KMS-11 (cell line): ENCODE measurements at regions not wholly inside any gene's neighbourhood (a gene's known extent, or its start where the extent isn't known, plus 50 kb on each side); places are given as distances from the start of the nearest gene placed in this dataset.

Experiments
- H2AFZ ChIP-seq: fragments of 200-600 bp; sonication (generic); 2 replicates; pipeline ENCODE4 v1.6.1; 2016; ENCODE audit warnings: antibody characterized with exemption, mixed run types, low read depth
- H3K27ac ChIP-seq: fragments of 200-600 bp; sonication (generic); 2 replicates; pipeline ENCODE4 v1.6.1; 2016; ENCODE audit warnings: mild to moderate bottlenecking, mixed run types
- H3K27me3 ChIP-seq: fragments of 200-600 bp; sonication (generic); 2 replicates; pipeline ENCODE4 v1.6.1; 2017; ENCODE audit warnings: mild to moderate bottlenecking, low read depth, mixed run types, moderate library complexity; ENCODE audit not compliant: insufficient read depth
- H3K36me3 ChIP-seq: fragments of 200-600 bp; sonication (generic); 2 replicates; pipeline ENCODE4 v1.6.1; 2017; ENCODE audit warnings: mild to moderate bottlenecking, mixed run types; ENCODE audit not compliant: insufficient read depth
- H3K4me1 ChIP-seq: fragments of 200-600 bp; sonication (generic); 2 replicates; pipeline ENCODE4 v1.6.1; 2016; ENCODE audit warnings: mild to moderate bottlenecking, low read depth, mixed run types; ENCODE audit not compliant: poor library complexity, severe bottlenecking
- H3K4me2 ChIP-seq: fragments of 200-600 bp; sonication (generic); 2 replicates; pipeline ENCODE4 v1.7.0; 2016; ENCODE audit warnings: mild to moderate bottlenecking, mixed run types
- H3K4me3 ChIP-seq: fragments of 200-600 bp; sonication (generic); IDR thresholded peaks from 2 replicates; pipeline ENCODE4 v1.6.1; 2017; ENCODE audit warnings: low read depth, low read length, mixed read lengths; ENCODE audit not compliant: insufficient read depth
- H3K79me2 ChIP-seq: fragments of 200-600 bp; sonication (generic); 2 replicates; pipeline ENCODE4 v1.6.1; 2016; ENCODE audit warnings: low read depth, mixed run types; ENCODE audit not compliant: insufficient read depth
- H3K9ac ChIP-seq: fragments of 200-600 bp; sonication (generic); 2 replicates; pipeline ENCODE4 v1.6.1; 2016; ENCODE audit warnings: mild to moderate bottlenecking, mixed run types
- H4K20me1 ChIP-seq: fragments of 200-600 bp; sonication (generic); 2 replicates; pipeline ENCODE4 v1.6.1; 2016; ENCODE audit warnings: mild to moderate bottlenecking, mixed run types; ENCODE audit not compliant: insufficient read depth
- CTCF ChIP-seq: fragments of 200-600 bp; sonication (generic); conservative IDR thresholded peaks from 2 replicates; pipeline ENCODE4 v1.6.1; 2017; ENCODE audit warnings: low read depth, mild to moderate bottlenecking, antibody characterized with exemption, low read length, moderate library complexity, mixed read lengths

- no peak for TF ChIP-seq CTCF
- Histone ChIP-seq H3K4me2 (no peak overlapping the region), H3K27me3 (no peaks in the 10 kb centered on the region), H3K4me3 (no peak overlapping the region), H3K79me2 (no peaks in the 10 kb centered on the region), H3K9ac (no peak overlapping the region), H4K20me1 (no peaks in the 10 kb centered on the region), H3K4me1 (no peaks in the 10 kb centered on the region), H3K27ac (no peak overlapping the region), H2AFZ (no peak overlapping the region), H3K36me3 (no peaks in the 10 kb centered on the region)
These were observed 890.2 kb upstream of the VRK2 start for GRCh38 chr2:57156231-57156924.

GRCh38 chr2:57160976-57161375 is 885.6 kb upstream of the VRK2 start:
- Histone ChIP-seq H4K20me1 (no peaks in the 10 kb centered on the region), H3K36me3 (no peaks in the 10 kb centered on the region), H3K9ac (no peak overlapping the region), H3K27ac (no peak overlapping the region), H3K4me3 (no peak overlapping the region), H3K79me2 (no peaks in the 10 kb centered on the region), H2AFZ (no peak overlapping the region), H3K27me3 (no peaks in the 10 kb centered on the region), H3K4me2 (no peak overlapping the region), H3K4me1 (no peaks in the 10 kb centered on the region)
- no peak for TF ChIP-seq CTCF

- H3K79me2 ChIP-seq, result no peaks in the 10 kb centered on the region
- H3K4me1 ChIP-seq, result no peaks in the 10 kb centered on the region
- H3K36me3 ChIP-seq, result no peaks in the 10 kb centered on the region
These were observed 869.4 kb upstream of the VRK2 start for GRCh38 chr2:57177176-57177575.

GRCh38 chr2:57180042-57180567 is 866.5 kb upstream of the VRK2 start:
- Histone ChIP-seq H3K4me3 (no peak overlapping the region), H3K9ac (no peak overlapping the region), H4K20me1 (no peaks in the 10 kb centered on the region), H3K79me2 (no peaks in the 10 kb centered on the region), H3K4me2 (no peak overlapping the region), H3K4me1 (no peaks in the 10 kb centered on the region), H3K27ac (no peak overlapping the region), H3K27me3 (no peaks in the 10 kb centered on the region), H3K36me3 (no peaks in the 10 kb centered on the region), H2AFZ (no peak overlapping the region)
- no peak for TF ChIP-seq CTCF

More at GRCh38 chr2:57177176-57177575, 869.4 kb upstream of the VRK2 start:
- Histone ChIP-seq H3K4me2 (no peak overlapping the region), H3K9ac (no peak overlapping the region), H3K27ac (no peak overlapping the region), H2AFZ (no peak overlapping the region), H4K20me1 (no peaks in the 10 kb centered on the region), H3K27me3 (no peaks in the 10 kb centered on the region), H3K4me3 (no peak overlapping the region)
- TF ChIP-seq CTCF, result no peak
